HCT116 (cell line): ENCODE measurements at regions not wholly inside any gene's neighbourhood (a gene's known extent, or its start where the extent isn't known, plus 50 kb on each side); places are given as distances from the start of the nearest gene placed in this dataset.

Experiments used
- ATAC-seq: fragments of 200-7000 bp; cut with Tn5 transposase; 2 replicates; pipeline ENCODE4 v1.9.1; 2020; ENCODE audit warnings: mild to moderate bottlenecking, moderate library complexity
- BruUV-seq: library from RNA; stranded (reverse); fragments of 400-500 nt; replicated peaks from 2 replicates; lab custom pipeline; 2021; lab: Mats Ljungman, UMichigan
- CTCF ChIA-PET: fragments of 300-600 bp; sonication (Branson Sonifier 250); formaldehyde crosslinking; loops from one replicate; lab custom pipeline; 2021; ENCODE audit warnings: antibody characterized with exemption; lab: Charles Lee
- POLR2A ChIA-PET: fragments of 300-600, 350-600 bp; sonication (Branson Sonifier 250); formaldehyde crosslinking; loops from one replicate; lab custom pipeline; 2021; ENCODE audit warnings: antibody characterized with exemption; lab: Charles Lee
- RAD21 ChIA-PET, 2 experiments: fragments of 300-600 bp; sonication (Branson Sonifier 250); formaldehyde crosslinking; loops; one replicate each; lab custom pipeline; 2023; ENCODE audit warnings: low total read pairs in 2 of 2; ENCODE audit not compliant: uncharacterized antibody in 2 of 2, unreplicated experiment in 2 of 2, low non-redundant PET in 1 of 2; lab: Charles Lee
- DNase-seq: peaks from one replicate; pipeline ENCODE4 v3.0.0-alpha.2; 2010; ENCODE audit warnings: low read depth, low spot score
- H2AFZ ChIP-seq: fragments of 200-600 bp; shearing (Covaris generic), sonication (generic); 2 replicates; pipeline ENCODE4 v1.6.1; 2017; ENCODE audit warnings: low read depth, mixed run types, mixed read lengths, antibody characterized with exemption, low read length; ENCODE audit not compliant: poor library complexity, severe bottlenecking
- H3K27ac ChIP-seq: 2 replicates; pipeline ENCODE4 v1.5.1; 2012; ENCODE audit warnings: low read depth, low read length
- H3K27me3 ChIP-seq: fragments of 200-600 bp; sonication (generic); 2 replicates; pipeline ENCODE4 v1.6.1; 2016; ENCODE audit warnings: mixed run types, low read length, mixed read lengths; ENCODE audit not compliant: insufficient read depth
- H3K36me3 ChIP-seq, 2 experiments: fragments of 200-500 bp in 1 of 2; fragments of 200-600 bp in 1 of 2; sonication (Bioruptor generic) in 1 of 2; sonication (generic) in 1 of 2; 2 replicates each; pipeline versions ENCODE4 v1.5.1 to v1.6.1; 2014 to 2016; ENCODE audit warnings: low read length in 2 of 2, inconsistent platforms in 1 of 2, mixed read lengths in 1 of 2, mixed run types in 1 of 2; ENCODE audit not compliant: insufficient read depth in 2 of 2, control insufficient read depth in 1 of 2
- H3K4me1 ChIP-seq, 2 experiments: fragments of 200-600 bp in 1 of 2; sonication (generic) in 1 of 2; 2 replicates each; pipeline versions ENCODE4 v1.5.1 to v1.6.1; 2012 to 2017; ENCODE audit warnings: low read length in 2 of 2, inconsistent platforms in 1 of 2, mild to moderate bottlenecking in 1 of 2, mixed read lengths in 1 of 2, mixed run types in 1 of 2, moderate library complexity in 1 of 2; ENCODE audit not compliant: insufficient read depth in 2 of 2, control insufficient read depth in 1 of 2
- H3K4me2 ChIP-seq: fragments of 200-600 bp; sonication (generic); 2 replicates; pipeline ENCODE4 v1.6.1; 2017; ENCODE audit warnings: mixed run types, low read length, mixed read lengths
- H3K4me3 ChIP-seq, 2 experiments: fragments of 200-600 bp in 1 of 2; sonication (generic) in 1 of 2; replicated peaks in 1 of 2; 2 replicates each; pipeline ENCODE4 v1.5.1; 2011 to 2016; ENCODE audit warnings: low read length in 2 of 2, control low read depth in 1 of 2, low read depth in 1 of 2, mild to moderate bottlenecking in 1 of 2, mixed read lengths in 1 of 2, mixed run types in 1 of 2
- H3K79me2 ChIP-seq: fragments of 200-600 bp; sonication (generic); 2 replicates; pipeline ENCODE4 v1.6.1; 2017; ENCODE audit warnings: mild to moderate bottlenecking, mixed run types, low read length, moderate library complexity, mixed read lengths; ENCODE audit not compliant: insufficient read depth
- H3K9ac ChIP-seq: fragments of 200-600 bp; sonication (generic); 2 replicates; pipeline ENCODE4 v1.6.1; 2016; ENCODE audit warnings: low read length, mixed read lengths
- H3K9me2 ChIP-seq: fragments of 200-600 bp; sonication (generic), shearing (Covaris generic); 2 replicates; pipeline ENCODE4 v1.6.1; 2017; ENCODE audit warnings: mixed run types, mild to moderate bottlenecking, moderate library complexity; ENCODE audit not compliant: insufficient read depth
- H3K9me3 ChIP-seq, 2 experiments: fragments of 200-500 bp in 1 of 2; fragments of 200-600 bp in 1 of 2; sonication (Bioruptor generic) in 1 of 2; sonication (generic) in 1 of 2; 2 replicates each; pipeline ENCODE4 v1.6.1; 2014 to 2017; ENCODE audit warnings: low read length in 2 of 2, mixed read lengths in 2 of 2, inconsistent platforms in 1 of 2, low read depth in 1 of 2, mild to moderate bottlenecking in 1 of 2, mixed run types in 1 of 2, moderate library complexity in 1 of 2; ENCODE audit not compliant: control insufficient read depth in 1 of 2, insufficient read depth in 1 of 2
- H4K20me1 ChIP-seq: fragments of 200-600 bp; sonication (generic), shearing (Covaris generic); 2 replicates; pipeline ENCODE4 v1.6.1; 2017; ENCODE audit warnings: mixed run types, mild to moderate bottlenecking, moderate library complexity; ENCODE audit not compliant: insufficient read depth
- CBX3 ChIP-seq: IDR thresholded peaks from 2 replicates; pipeline ENCODE4 v1.6.1; 2012; ENCODE audit warnings: low read depth
- EGR1 ChIP-seq: IDR thresholded peaks from 2 replicates; pipeline ENCODE4 v1.6.1; 2012; ENCODE audit warnings: low read depth
- EZH2 ChIP-seq: fragments of 200-600 bp; sonication (generic); IDR thresholded peaks from 2 replicates; pipeline ENCODE4 v1.6.1; 2017; ENCODE audit warnings: antibody characterized with exemption, mixed run types
- FOSL1 ChIP-seq: IDR thresholded peaks from 2 replicates; pipeline ENCODE4 v1.6.1; 2012; ENCODE audit warnings: low read depth
- JUND ChIP-seq: IDR thresholded peaks from 2 replicates; pipeline ENCODE4 v1.6.1; 2012
- MAX ChIP-seq: IDR thresholded peaks from 2 replicates; pipeline ENCODE4 v1.6.1; 2012
- POLR2A ChIP-seq: IDR thresholded peaks from 2 replicates; pipeline ENCODE4 v1.7.0; 2011; ENCODE audit warnings: borderline replicate concordance; ENCODE audit not compliant: insufficient read depth, insufficient read length; ENCODE audit errors: extremely low read depth
- RAD21 ChIP-seq: IDR thresholded peaks from 2 replicates; pipeline ENCODE4 v1.6.1; 2012; ENCODE audit warnings: low read depth, mild to moderate bottlenecking
- REST ChIP-seq: IDR thresholded peaks from 2 replicates; pipeline ENCODE4 v1.6.1; 2012; ENCODE audit warnings: low read depth
- SP1 ChIP-seq: IDR thresholded peaks from 2 replicates; pipeline ENCODE4 v1.6.1; 2012; ENCODE audit warnings: low read depth
- SRF ChIP-seq: IDR thresholded peaks from 2 replicates; pipeline ENCODE4 v1.6.1; 2012; ENCODE audit warnings: low read depth
- TCF7L2 ChIP-seq: IDR thresholded peaks from 2 replicates; pipeline ENCODE4 v1.7.0; 2011; ENCODE audit warnings: borderline replicate concordance, inconsistent platforms; ENCODE audit not compliant: insufficient read depth, insufficient read length; ENCODE audit errors: extremely low read depth
- ZFX ChIP-seq: fragments of 450-650 bp; IDR thresholded peaks from 2 replicates; pipeline ENCODE4 v1.6.1; 2017
- ZNF274 ChIP-seq: fragments of 200-500 bp; sonication (Bioruptor generic); IDR thresholded peaks from 2 replicates; pipeline ENCODE4 v1.6.1; 2014; ENCODE audit warnings: mild to moderate bottlenecking, low read depth, low read length, inconsistent platforms
- intact Hi-C: fragments of 100-400 bp; cut with micrococcal nuclease; formaldehyde crosslinking; loops from 2 replicates; pipeline ENCODE4 v1.10.0; 2022

GRCh38 chr1:221234791-221235190, 355.5 kb downstream of the HLX start:
- no peaks in the 10 kb centered on the region for H3K27me3 ChIP-seq
- no peaks in the 10 kb centered on the region for H3K9me3 ChIP-seq
- no peak overlapping the region for H3K27ac ChIP-seq
- ATAC-seq (no peak), DNase-seq (no peak)
- intact Hi-C loops, result no loop called here
- TF ChIP-seq SP1 (no peak), SRF (no peak), EZH2 (no peak), REST (no peak), ZNF274 (no peak), EGR1 (no peak), CBX3 (no peak)
- TF ChIP-seq, all 23 proteins: peak for 0
- ChIA-PET CTCF (no interaction called here), POLR2A (no interaction called here), RAD21 (no interaction called here)
- Histone ChIP-seq H3K79me2 (no peaks in the 10 kb centered on the region), H3K4me2 (no peak overlapping the region), H2AFZ (no peak overlapping the region), H3K4me3 (no peak overlapping the region), H3K9me2 (no peaks in the 10 kb centered on the region; the same call in 1 of the 2 replicates), H3K9ac (no peak overlapping the region), H4K20me1 (no peaks in the 10 kb centered on the region; the same call in 1 of the 2 replicates), H3K4me1 (no peaks in the 10 kb centered on the region), H3K36me3 (no peaks in the 10 kb centered on the region)
- BruUV-seq, result no TSS peak

- Histone ChIP-seq H2AFZ (no peak overlapping the region), H3K27me3 (no peaks in the 10 kb centered on the region), H3K9ac (no peak overlapping the region), H3K9me2 (no peaks in the 10 kb centered on the region; the same call in 1 of the 2 replicates), H3K4me3 (no peak overlapping the region), H3K36me3 (no peaks in the 10 kb centered on the region), H4K20me1 (no peaks in the 10 kb centered on the region), H3K4me2 (no peak overlapping the region), H3K27ac (no peak overlapping the region), H3K79me2 (no peaks in the 10 kb centered on the region), H3K9me3 (no peaks in the 10 kb centered on the region), H3K4me1 (no peaks in the 10 kb centered on the region)
- intact Hi-C loops, result no loop called here
- BruUV-seq, result no TSS peak
- CTCF ChIA-PET, result interaction anchor here (1.3 kb wide), 1 partner anchor 26 kb away, joined by 5 read pairs; no protein-coding TSS in a partner anchor
- ATAC-seq (no peak), DNase-seq (no peak)
- POLR2A ChIA-PET, result no interaction called here
- RAD21 ChIA-PET, result no interaction called here
- TF ChIP-seq MAX, result no peak
- no peak for TF ChIP-seq JUND
- no peak for TF ChIP-seq REST
- TF ChIP-seq EZH2, result no peak
- TF ChIP-seq SRF, result no peak
- no peak for TF ChIP-seq EGR1
- TF ChIP-seq POLR2A, result no peak
- TF ChIP-seq SP1, result no peak
- no peak for TF ChIP-seq TCF7L2
- TF ChIP-seq RAD21, result no peak
- no peak for TF ChIP-seq ZFX
- TF ChIP-seq FOSL1, result no peak
- no peak for TF ChIP-seq CBX3
Observed at GRCh38 chr1:221237587-221237986, 358.3 kb downstream of the HLX start.
